ENCODE measurements at regions not wholly inside any gene's neighbourhood (a gene's known extent, or its start where the extent isn't known, plus 50 kb on each side); places are given as distances from the start of the nearest gene placed in this dataset.

GRCh38 chr15:85999658-86000057, 80.0 kb upstream of the AGBL1 start:
- Histone ChIP-seq H3K23ac (ENCODE audit: low read length in 2 of 2) (no peak overlapping the region), H3K36me3 (ENCODE audit: control insufficient read depth in 1 of 2, insufficient read depth in 2 of 2, low read depth in 1 of 2, low read length in 2 of 2) (no peaks in the 10 kb centered on the region), H4K8ac (ENCODE audit: low read length) (no peak overlapping the region), H2AFZ (ENCODE audit: low read depth, low read length) (no peak overlapping the region), H2BK15ac (ENCODE audit: low read depth, poor library complexity, severe bottlenecking) (no peak overlapping the region), H3K27ac (ENCODE audit: low read length, poor library complexity, severe bottlenecking) (no peak overlapping the region), H2BK5ac (ENCODE audit: low read depth, low read length, poor library complexity, severe bottlenecking) (no peak overlapping the region), H2BK120ac (ENCODE audit: low read depth, low read length) (no peak overlapping the region), H3K4me3 (ENCODE audit: insufficient read depth in 1 of 2, low read depth in 1 of 2, low read length in 2 of 2) (no peak overlapping the region), H3K14ac (ENCODE audit: low read length in 2 of 2) (no peak overlapping the region), H4K91ac (ENCODE audit: low read length) (no peak overlapping the region), H3K27me3 (ENCODE audit: control insufficient read depth in 1 of 2, insufficient read depth in 1 of 2, low read length in 2 of 2) (no peaks in the 10 kb centered on the region), H3K4me1 (ENCODE audit: control insufficient read depth, insufficient read depth, low read depth, low read length) (no peaks in the 10 kb centered on the region), H3K4me2 (ENCODE audit: low read length, poor library complexity, severe bottlenecking) (no peak overlapping the region), H3K18ac (ENCODE audit: low read depth in 1 of 2, low read length in 2 of 2) (no peak overlapping the region), H2AK5ac (ENCODE audit: low read length, severe bottlenecking) (no peak overlapping the region), H3K4ac (ENCODE audit: low read depth in 1 of 2, low read length in 2 of 2) (no peak overlapping the region), H2BK12ac (ENCODE audit: low read length in 2 of 2) (no peak overlapping the region), H3K9me3 (ENCODE audit: control insufficient read depth, low read length) (no peaks in the 10 kb centered on the region), H3K9ac (ENCODE audit: low read length) (no peak overlapping the region), H3K79me1 (replicated peaks; ENCODE audit: low read length, poor library complexity, severe bottlenecking) (no peaks in the 10 kb centered on the region)
- DNase-seq, result no peak

DNA sequence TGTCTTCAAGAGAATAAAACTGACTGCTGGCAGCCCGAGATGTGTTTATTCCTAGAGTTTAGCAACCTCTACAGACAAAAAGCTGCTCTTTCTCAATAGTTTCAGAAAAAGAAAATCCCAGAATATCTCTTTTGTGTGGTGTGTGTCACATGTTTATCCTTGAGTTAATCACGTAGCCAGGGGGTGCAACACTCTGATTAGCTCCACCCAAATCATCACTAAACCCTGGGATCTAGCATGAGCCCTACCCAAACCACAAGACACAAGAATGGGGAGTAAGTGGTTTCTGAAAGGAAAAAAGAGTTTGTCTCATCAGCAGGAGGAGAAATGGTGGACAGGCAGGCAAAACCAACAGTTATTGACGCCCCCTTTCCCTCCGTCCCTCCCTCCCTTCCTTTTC, 78.5 kb upstream of the AGBL1 start:
- Histone ChIP-seq H2AFZ (ENCODE audit: low read depth, low read length) (no peak overlapping the region), H3K4me1 (ENCODE audit: control insufficient read depth, insufficient read depth, low read depth, low read length) (no peaks in the 10 kb centered on the region), H2BK12ac (ENCODE audit: low read length in 2 of 2) (no peak overlapping the region), H2AK5ac (ENCODE audit: low read length, severe bottlenecking) (no peak overlapping the region), H4K8ac (ENCODE audit: low read length) (no peak overlapping the region), H2BK5ac (ENCODE audit: low read depth, low read length, poor library complexity, severe bottlenecking) (no peak overlapping the region), H3K79me1 (replicated peaks; ENCODE audit: low read length, poor library complexity, severe bottlenecking) (no peaks in the 10 kb centered on the region), H3K9me3 (ENCODE audit: control insufficient read depth, low read length) (no peaks in the 10 kb centered on the region), H4K91ac (ENCODE audit: low read length) (no peak overlapping the region), H3K14ac (ENCODE audit: low read length in 2 of 2) (no peak overlapping the region), H3K23ac (ENCODE audit: low read length in 2 of 2) (no peak overlapping the region), H2BK120ac (ENCODE audit: low read depth, low read length) (no peak overlapping the region), H3K4ac (ENCODE audit: low read depth in 1 of 2, low read length in 2 of 2) (no peak overlapping the region), H3K18ac (ENCODE audit: low read depth in 1 of 2, low read length in 2 of 2) (no peak overlapping the region), H3K9ac (ENCODE audit: low read length) (no peak overlapping the region), H3K27me3 (ENCODE audit: control insufficient read depth in 1 of 2, insufficient read depth in 1 of 2, low read length in 2 of 2) (no peaks in the 10 kb centered on the region), H3K4me2 (ENCODE audit: low read length, poor library complexity, severe bottlenecking) (no peak overlapping the region), H3K36me3 (ENCODE audit: control insufficient read depth in 1 of 2, insufficient read depth in 2 of 2, low read depth in 1 of 2, low read length in 2 of 2) (no peaks in the 10 kb centered on the region), H3K4me3 (ENCODE audit: insufficient read depth in 1 of 2, low read depth in 1 of 2, low read length in 2 of 2) (no peak overlapping the region), H3K27ac (ENCODE audit: low read length, poor library complexity, severe bottlenecking) (no peak overlapping the region), H2BK15ac (ENCODE audit: low read depth, poor library complexity, severe bottlenecking) (no peak overlapping the region)
- WGBS, result 35% methylated on average over 1 of the region's 4 CpGs
- no peak for DNase-seq

DNA sequence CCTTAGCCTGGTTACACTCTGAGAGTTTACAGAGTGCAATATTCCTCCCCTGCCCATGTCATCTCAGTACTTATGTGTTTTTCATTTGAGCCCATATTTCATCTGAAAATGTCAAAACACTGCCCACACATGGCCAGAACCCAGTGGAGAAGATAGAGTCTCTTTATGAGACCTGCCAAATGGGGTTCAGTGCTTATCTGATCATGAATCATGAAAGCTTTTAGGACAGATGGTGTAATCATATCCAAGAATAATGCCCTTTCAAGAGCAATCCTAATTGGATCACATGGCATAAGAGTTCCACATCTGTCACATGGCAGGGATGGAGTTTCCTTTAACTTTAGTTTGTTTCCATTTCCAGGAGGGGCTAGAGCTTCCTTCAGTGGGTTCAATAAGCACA, 77.2 kb upstream of the AGBL1 start:
- Histone ChIP-seq H3K4me2 (ENCODE audit: low read length, poor library complexity, severe bottlenecking) (no peak overlapping the region), H3K23ac (ENCODE audit: low read length in 2 of 2) (no peak overlapping the region), H3K9me3 (ENCODE audit: control insufficient read depth, low read length) (no peaks in the 10 kb centered on the region), H3K9ac (ENCODE audit: low read length) (no peak overlapping the region), H3K27ac (ENCODE audit: low read length, poor library complexity, severe bottlenecking) (no peak overlapping the region), H3K14ac (ENCODE audit: low read length in 2 of 2) (no peak overlapping the region), H3K27me3 (ENCODE audit: control insufficient read depth in 1 of 2, insufficient read depth in 1 of 2, low read length in 2 of 2) (no peaks in the 10 kb centered on the region), H2AK5ac (ENCODE audit: low read length, severe bottlenecking) (no peak overlapping the region), H2BK120ac (ENCODE audit: low read depth, low read length) (no peak overlapping the region), H3K18ac (ENCODE audit: low read depth in 1 of 2, low read length in 2 of 2) (no peak overlapping the region), H2AFZ (ENCODE audit: low read depth, low read length) (no peak overlapping the region), H2BK15ac (ENCODE audit: low read depth, poor library complexity, severe bottlenecking) (no peak overlapping the region), H2BK5ac (ENCODE audit: low read depth, low read length, poor library complexity, severe bottlenecking) (no peak overlapping the region), H4K91ac (ENCODE audit: low read length) (no peak overlapping the region), H3K4ac (ENCODE audit: low read depth in 1 of 2, low read length in 2 of 2) (no peak overlapping the region), H3K79me1 (replicated peaks; ENCODE audit: low read length, poor library complexity, severe bottlenecking) (no peaks in the 10 kb centered on the region), H2BK12ac (ENCODE audit: low read length in 2 of 2) (no peak overlapping the region), H3K36me3 (ENCODE audit: control insufficient read depth in 1 of 2, insufficient read depth in 2 of 2, low read depth in 1 of 2, low read length in 2 of 2) (no peaks in the 10 kb centered on the region), H3K4me3 (ENCODE audit: insufficient read depth in 1 of 2, low read depth in 1 of 2, low read length in 2 of 2) (no peak overlapping the region), H4K8ac (ENCODE audit: low read length) (no peak overlapping the region), H3K4me1 (ENCODE audit: control insufficient read depth, insufficient read depth, low read depth, low read length) (no peaks in the 10 kb centered on the region)
- DNase-seq, result no peak

GRCh38 chr15:86004061-86004460, 75.6 kb upstream of the AGBL1 start:
- no peak overlapping the region for H4K91ac ChIP-seq (ENCODE audit: low read length)
- no peaks in the 10 kb centered on the region for H3K27me3 ChIP-seq (ENCODE audit: control insufficient read depth in 1 of 2, insufficient read depth in 1 of 2, low read length in 2 of 2)
- H3K27ac ChIP-seq (ENCODE audit: low read length, poor library complexity, severe bottlenecking), result no peak overlapping the region
- no peaks in the 10 kb centered on the region for H3K36me3 ChIP-seq (ENCODE audit: control insufficient read depth in 1 of 2, insufficient read depth in 2 of 2, low read depth in 1 of 2, low read length in 2 of 2)
- H3K4me1 ChIP-seq (ENCODE audit: control insufficient read depth, insufficient read depth, low read depth, low read length), result no peaks in the 10 kb centered on the region
- H2AK5ac ChIP-seq (ENCODE audit: low read length, severe bottlenecking), result no peak overlapping the region
- H2BK120ac ChIP-seq (ENCODE audit: low read depth, low read length), result no peak overlapping the region
- H2BK12ac ChIP-seq (ENCODE audit: low read length in 2 of 2), result no peak overlapping the region
- no peak overlapping the region for H3K9ac ChIP-seq (ENCODE audit: low read length)
- H3K14ac ChIP-seq (ENCODE audit: low read length in 2 of 2), result no peak overlapping the region
- no peak overlapping the region for H3K23ac ChIP-seq (ENCODE audit: low read length in 2 of 2)
- H2BK5ac ChIP-seq (ENCODE audit: low read depth, low read length, poor library complexity, severe bottlenecking), result no peak overlapping the region
- no peak overlapping the region for H3K4me3 ChIP-seq (ENCODE audit: insufficient read depth in 1 of 2, low read depth in 1 of 2, low read length in 2 of 2)
- no peak overlapping the region for H3K4me2 ChIP-seq (ENCODE audit: low read length, poor library complexity, severe bottlenecking)
- no peak overlapping the region for H3K4ac ChIP-seq (ENCODE audit: low read depth in 1 of 2, low read length in 2 of 2)
- no peak overlapping the region for H2AFZ ChIP-seq (ENCODE audit: low read depth, low read length)
- H3K9me3 ChIP-seq (ENCODE audit: control insufficient read depth, low read length), result no peaks in the 10 kb centered on the region
- H3K18ac ChIP-seq (ENCODE audit: low read depth in 1 of 2, low read length in 2 of 2), result no peak overlapping the region
- H3K79me1 ChIP-seq (replicated peaks; ENCODE audit: low read length, poor library complexity, severe bottlenecking), result no peaks in the 10 kb centered on the region
- WGBS, result 85% methylated on average over 3 of the region's 4 CpGs
- no peak overlapping the region for H2BK15ac ChIP-seq (ENCODE audit: low read depth, poor library complexity, severe bottlenecking)
- no peak for DNase-seq
- no peak overlapping the region for H4K8ac ChIP-seq (ENCODE audit: low read length)
